ENCODE measurements at regions not wholly inside any gene's neighbourhood (a gene's known extent, or its start where the extent isn't known, plus 50 kb on each side); places are given as distances from the start of the nearest gene placed in this dataset.

GRCh38 chr13:104404325-104404724, 1338.1 kb upstream of the SLC10A2 start:
- TF ChIP-seq CTCF (IDR thresholded peaks at IDR 0.05) = no peak
- no peak for TF ChIP-seq POLR2A (IDR thresholded peaks at IDR 0.05)

Measured in thyroid gland (tissue), 4 donors.